Gastrocnemius medialis (tissue), 4 donors: ENCODE measurements at regions not wholly inside any gene's neighbourhood (a gene's known extent, or its start where the extent isn't known, plus 50 kb on each side); places are given as distances from the start of the nearest gene placed in this dataset.

Source experiments
- POLR2A ChIP-seq, 2 donors: fragments of 450-650 bp; IDR thresholded peaks; one replicate each; pipeline ENCODE4 v1.6.1; 2017; ENCODE audit warnings: antibody characterized with exemption in 2 of 2, mild to moderate bottlenecking in 2 of 2, moderate library complexity in 2 of 2
- TF ChIP-seq, protein P1 (sequence below), 5 experiments: fragments of 450-650 bp in 3 of 5; fragments of 200-600 bp in 2 of 5; sonication (generic) in 2 of 5; IDR thresholded peaks in 4 of 5; conservative IDR thresholded peaks in 1 of 5; 1 replicate in 4 of 5; 2 replicates in 1 of 5; pipeline ENCODE4 v1.5.1; 2016 to 2019; ENCODE audit warnings: antibody characterized with exemption in 5 of 5, mild to moderate bottlenecking in 3 of 5, moderate library complexity in 3 of 5

DNA sequence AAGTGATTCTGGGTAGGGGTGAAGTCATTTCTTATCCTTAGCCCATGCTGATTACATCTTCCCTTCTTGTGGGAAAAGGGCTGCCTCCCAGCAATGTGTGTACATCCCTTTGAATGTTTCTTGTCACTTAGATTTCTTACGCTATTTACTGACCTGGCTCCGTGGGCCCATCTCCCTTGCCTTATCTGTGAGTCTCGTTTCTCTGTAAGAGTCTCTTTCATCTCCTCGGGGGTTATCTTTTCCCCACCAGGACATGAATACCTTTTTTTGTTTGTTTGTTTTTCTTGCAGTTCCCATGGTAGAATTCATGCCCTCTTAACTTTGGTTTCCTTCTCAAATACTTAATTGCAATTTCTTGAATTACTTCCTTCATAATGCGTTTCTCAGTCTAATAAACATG, 107.7 kb downstream of the BAMBI start:
- TF ChIP-seq, protein P1, sequence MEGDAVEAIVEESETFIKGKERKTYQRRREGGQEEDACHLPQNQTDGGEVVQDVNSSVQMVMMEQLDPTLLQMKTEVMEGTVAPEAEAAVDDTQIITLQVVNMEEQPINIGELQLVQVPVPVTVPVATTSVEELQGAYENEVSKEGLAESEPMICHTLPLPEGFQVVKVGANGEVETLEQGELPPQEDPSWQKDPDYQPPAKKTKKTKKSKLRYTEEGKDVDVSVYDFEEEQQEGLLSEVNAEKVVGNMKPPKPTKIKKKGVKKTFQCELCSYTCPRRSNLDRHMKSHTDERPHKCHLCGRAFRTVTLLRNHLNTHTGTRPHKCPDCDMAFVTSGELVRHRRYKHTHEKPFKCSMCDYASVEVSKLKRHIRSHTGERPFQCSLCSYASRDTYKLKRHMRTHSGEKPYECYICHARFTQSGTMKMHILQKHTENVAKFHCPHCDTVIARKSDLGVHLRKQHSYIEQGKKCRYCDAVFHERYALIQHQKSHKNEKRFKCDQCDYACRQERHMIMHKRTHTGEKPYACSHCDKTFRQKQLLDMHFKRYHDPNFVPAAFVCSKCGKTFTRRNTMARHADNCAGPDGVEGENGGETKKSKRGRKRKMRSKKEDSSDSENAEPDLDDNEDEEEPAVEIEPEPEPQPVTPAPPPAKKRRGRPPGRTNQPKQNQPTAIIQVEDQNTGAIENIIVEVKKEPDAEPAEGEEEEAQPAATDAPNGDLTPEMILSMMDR (IDR thresholded peaks at IDR 0.05 in 4 of 5, conservative IDR thresholded peaks at IDR 0.05 in 1 of 5): no peak
- TF ChIP-seq POLR2A (IDR thresholded peaks at IDR 0.05): no peak
